ENCODE measurements at regions not wholly inside any gene's neighbourhood (a gene's known extent, or its start where the extent isn't known, plus 50 kb on each side); places are given as distances from the start of the nearest gene placed in this dataset.

DNA sequence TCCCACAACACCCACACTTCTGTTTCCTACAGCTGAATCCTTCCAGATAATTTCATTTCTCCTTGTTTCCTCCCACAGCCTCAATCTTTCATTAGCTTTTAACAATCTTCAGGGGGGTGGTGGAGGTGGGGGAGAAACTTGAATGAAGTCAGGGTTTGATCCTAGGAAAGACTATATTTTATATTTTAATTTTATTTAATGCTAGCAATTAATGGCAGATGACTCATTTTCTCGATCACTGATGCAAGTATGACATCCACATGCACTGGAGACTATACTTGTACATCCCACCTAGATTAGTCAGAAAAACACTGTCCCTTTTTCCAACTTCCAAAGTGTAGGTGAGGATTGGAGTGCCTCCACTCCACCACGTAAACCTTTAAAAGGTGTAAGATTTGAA lies 1181.3 kb upstream of the AUTS2 start:
- Histone ChIP-seq H3K4me2 (no peak overlapping the region), H3F3A (replicated peaks; ENCODE audit: low read depth) (no peaks in the 10 kb centered on the region), H3K27me3 (ENCODE audit: insufficient read depth) (no peaks in the 10 kb centered on the region), H4K20me1 (replicated peaks; ENCODE audit: insufficient read depth) (no peaks in the 10 kb centered on the region), H3K27ac (ENCODE audit: low read depth) (no peak overlapping the region), H3K9me2 (ENCODE audit: insufficient read depth) (no peaks in the 10 kb centered on the region), H2AFZ (no peak overlapping the region), H3K4me3 (no peak overlapping the region), H3K79me2 (replicated peaks; ENCODE audit: insufficient read depth) (no peaks in the 10 kb centered on the region), H3K36me3 (ENCODE audit: insufficient read depth) (0 out of 2 replicates have a peak, but pooled peaks cover 2% of the 10 kb centered on the region), H3K4me1 (ENCODE audit: insufficient read depth) (no peaks in the 10 kb centered on the region)
- TF ChIP-seq CREB1 (CRISPR knock-in tag; IDR thresholded peaks at IDR 0.05; ENCODE audit: low read depth) = no peak
- peaks cover 35% of the 10 kb centered on the region; the same call in 2 of the 3 replicates for H3K36me3 Mint-ChIP-seq (ENCODE audit: low read depth)
- peaks cover 98% of the 10 kb centered on the region for H3K9me3 Mint-ChIP-seq
- ATAC-seq = no peak
- no peak overlapping the region for H3K27ac Mint-ChIP-seq
- no peaks in the 10 kb centered on the region for H3K4me1 Mint-ChIP-seq
- no peak for DNase-seq (ENCODE audit: low spot score)
- peaks cover 2% of the 10 kb centered on the region for H3K27me3 Mint-ChIP-seq (ENCODE audit: insufficient read depth, low read depth, poor library complexity)
- H3K4me3 Mint-ChIP-seq = no peak overlapping the region

DNA sequence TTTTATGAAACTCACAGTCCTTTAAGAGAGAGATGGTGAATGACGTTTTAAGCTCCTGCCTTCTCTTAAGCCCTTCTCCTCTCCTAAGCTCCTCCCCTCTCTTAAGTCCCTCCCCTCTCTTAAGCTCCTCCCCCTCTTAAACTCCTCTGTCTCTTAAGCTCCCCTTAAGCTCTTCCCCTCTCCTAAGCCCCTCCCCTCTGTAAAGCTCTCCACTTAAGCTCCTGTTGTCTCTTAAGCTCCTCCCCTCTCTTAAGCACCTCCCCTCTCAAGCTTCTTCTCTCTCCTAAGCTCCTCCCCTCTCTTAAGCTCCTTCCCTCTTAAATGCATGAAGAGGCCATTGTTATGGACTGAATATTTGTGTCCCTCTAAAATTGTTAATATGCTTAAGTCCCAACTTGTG lies 1180.6 kb upstream of the AUTS2 start:
- Histone ChIP-seq H3K9me2 (ENCODE audit: insufficient read depth) (no peaks in the 10 kb centered on the region), H4K20me1 (replicated peaks; ENCODE audit: insufficient read depth) (no peaks in the 10 kb centered on the region), H3K36me3 (ENCODE audit: insufficient read depth) (no peaks in the 10 kb centered on the region), H3K79me2 (replicated peaks; ENCODE audit: insufficient read depth) (no peaks in the 10 kb centered on the region), H3K4me3 (no peak overlapping the region), H3F3A (replicated peaks; ENCODE audit: low read depth) (no peaks in the 10 kb centered on the region), H3K4me1 (ENCODE audit: insufficient read depth) (no peaks in the 10 kb centered on the region), H2AFZ (no peak overlapping the region), H3K27me3 (ENCODE audit: insufficient read depth) (no peaks in the 10 kb centered on the region), H3K27ac (ENCODE audit: low read depth) (no peak overlapping the region), H3K4me2 (no peak overlapping the region)
- no peak overlapping the region for H3K4me3 Mint-ChIP-seq
- no peak overlapping the region for H3K27ac Mint-ChIP-seq
- peaks cover 37% of the 10 kb centered on the region; the same call in 2 of the 3 replicates for H3K36me3 Mint-ChIP-seq (ENCODE audit: low read depth)
- ATAC-seq (no peak), DNase-seq (ENCODE audit: low spot score) (no peak)
- peaks cover 98% of the 10 kb centered on the region for H3K9me3 Mint-ChIP-seq
- peaks cover 2% of the 10 kb centered on the region for H3K27me3 Mint-ChIP-seq (ENCODE audit: insufficient read depth, low read depth, poor library complexity)
- no peaks in the 10 kb centered on the region for H3K4me1 Mint-ChIP-seq
- TF ChIP-seq EZH2 (IDR thresholded peaks at IDR 0.05; ENCODE audit: low read depth, unreplicated experiment) (no peak), STAT1 (IDR thresholded peaks at IDR 0.05; ENCODE audit: unreplicated experiment) (no peak), CREB1 (CRISPR knock-in tag; IDR thresholded peaks at IDR 0.05; ENCODE audit: low read depth) (no peak), ZNF331 (CRISPR knock-in tag; IDR thresholded peaks at IDR 0.05; ENCODE audit: low read depth) (no peak), JUNB (IDR thresholded peaks at IDR 0.05; ENCODE audit: unreplicated experiment) (no peak), POLR2AphosphoS5 (IDR thresholded peaks at IDR 0.05; ENCODE audit: low read depth) (no peak), EZH2phosphoT487 (IDR thresholded peaks at IDR 0.05; ENCODE audit: unreplicated experiment) (no peak)
- TF ChIP-seq, protein P1, sequence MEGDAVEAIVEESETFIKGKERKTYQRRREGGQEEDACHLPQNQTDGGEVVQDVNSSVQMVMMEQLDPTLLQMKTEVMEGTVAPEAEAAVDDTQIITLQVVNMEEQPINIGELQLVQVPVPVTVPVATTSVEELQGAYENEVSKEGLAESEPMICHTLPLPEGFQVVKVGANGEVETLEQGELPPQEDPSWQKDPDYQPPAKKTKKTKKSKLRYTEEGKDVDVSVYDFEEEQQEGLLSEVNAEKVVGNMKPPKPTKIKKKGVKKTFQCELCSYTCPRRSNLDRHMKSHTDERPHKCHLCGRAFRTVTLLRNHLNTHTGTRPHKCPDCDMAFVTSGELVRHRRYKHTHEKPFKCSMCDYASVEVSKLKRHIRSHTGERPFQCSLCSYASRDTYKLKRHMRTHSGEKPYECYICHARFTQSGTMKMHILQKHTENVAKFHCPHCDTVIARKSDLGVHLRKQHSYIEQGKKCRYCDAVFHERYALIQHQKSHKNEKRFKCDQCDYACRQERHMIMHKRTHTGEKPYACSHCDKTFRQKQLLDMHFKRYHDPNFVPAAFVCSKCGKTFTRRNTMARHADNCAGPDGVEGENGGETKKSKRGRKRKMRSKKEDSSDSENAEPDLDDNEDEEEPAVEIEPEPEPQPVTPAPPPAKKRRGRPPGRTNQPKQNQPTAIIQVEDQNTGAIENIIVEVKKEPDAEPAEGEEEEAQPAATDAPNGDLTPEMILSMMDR (conservative IDR thresholded peaks at IDR 0.05; ENCODE audit: low read depth in 2 of 2) = no peak
- TF ChIP-seq, protein P2, sequence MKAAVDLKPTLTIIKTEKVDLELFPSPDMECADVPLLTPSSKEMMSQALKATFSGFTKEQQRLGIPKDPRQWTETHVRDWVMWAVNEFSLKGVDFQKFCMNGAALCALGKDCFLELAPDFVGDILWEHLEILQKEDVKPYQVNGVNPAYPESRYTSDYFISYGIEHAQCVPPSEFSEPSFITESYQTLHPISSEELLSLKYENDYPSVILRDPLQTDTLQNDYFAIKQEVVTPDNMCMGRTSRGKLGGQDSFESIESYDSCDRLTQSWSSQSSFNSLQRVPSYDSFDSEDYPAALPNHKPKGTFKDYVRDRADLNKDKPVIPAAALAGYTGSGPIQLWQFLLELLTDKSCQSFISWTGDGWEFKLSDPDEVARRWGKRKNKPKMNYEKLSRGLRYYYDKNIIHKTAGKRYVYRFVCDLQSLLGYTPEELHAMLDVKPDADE (IDR thresholded peaks at IDR 0.05) = no peak
- TF ChIP-seq, protein P3, sequence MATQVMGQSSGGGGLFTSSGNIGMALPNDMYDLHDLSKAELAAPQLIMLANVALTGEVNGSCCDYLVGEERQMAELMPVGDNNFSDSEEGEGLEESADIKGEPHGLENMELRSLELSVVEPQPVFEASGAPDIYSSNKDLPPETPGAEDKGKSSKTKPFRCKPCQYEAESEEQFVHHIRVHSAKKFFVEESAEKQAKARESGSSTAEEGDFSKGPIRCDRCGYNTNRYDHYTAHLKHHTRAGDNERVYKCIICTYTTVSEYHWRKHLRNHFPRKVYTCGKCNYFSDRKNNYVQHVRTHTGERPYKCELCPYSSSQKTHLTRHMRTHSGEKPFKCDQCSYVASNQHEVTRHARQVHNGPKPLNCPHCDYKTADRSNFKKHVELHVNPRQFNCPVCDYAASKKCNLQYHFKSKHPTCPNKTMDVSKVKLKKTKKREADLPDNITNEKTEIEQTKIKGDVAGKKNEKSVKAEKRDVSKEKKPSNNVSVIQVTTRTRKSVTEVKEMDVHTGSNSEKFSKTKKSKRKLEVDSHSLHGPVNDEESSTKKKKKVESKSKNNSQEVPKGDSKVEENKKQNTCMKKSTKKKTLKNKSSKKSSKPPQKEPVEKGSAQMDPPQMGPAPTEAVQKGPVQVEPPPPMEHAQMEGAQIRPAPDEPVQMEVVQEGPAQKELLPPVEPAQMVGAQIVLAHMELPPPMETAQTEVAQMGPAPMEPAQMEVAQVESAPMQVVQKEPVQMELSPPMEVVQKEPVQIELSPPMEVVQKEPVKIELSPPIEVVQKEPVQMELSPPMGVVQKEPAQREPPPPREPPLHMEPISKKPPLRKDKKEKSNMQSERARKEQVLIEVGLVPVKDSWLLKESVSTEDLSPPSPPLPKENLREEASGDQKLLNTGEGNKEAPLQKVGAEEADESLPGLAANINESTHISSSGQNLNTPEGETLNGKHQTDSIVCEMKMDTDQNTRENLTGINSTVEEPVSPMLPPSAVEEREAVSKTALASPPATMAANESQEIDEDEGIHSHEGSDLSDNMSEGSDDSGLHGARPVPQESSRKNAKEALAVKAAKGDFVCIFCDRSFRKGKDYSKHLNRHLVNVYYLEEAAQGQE (IDR thresholded peaks at IDR 0.05; ENCODE audit: unreplicated experiment) = no peak
